Astrocyte of the cerebellum (primary cell): ENCODE measurements at regions not wholly inside any gene's neighbourhood (a gene's known extent, or its start where the extent isn't known, plus 50 kb on each side); places are given as distances from the start of the nearest gene placed in this dataset.

Experiments
- DNase-seq: peaks from one replicate; pipeline ENCODE4 v3.0.0-alpha.2; 2011; ENCODE audit warnings: low read depth
- H3K4me3 ChIP-seq: 2 replicates; pipeline ENCODE4 v1.5.1; 2011; ENCODE audit warnings: mild to moderate bottlenecking, low read depth, low read length, moderate library complexity
- in situ Hi-C: cut with HindIII; loops from 2 replicates; pipeline ENCODE4 v1.10.0; 2017; ENCODE audit warnings: low sequenced_read_pairs
- TF ChIP-seq, protein P1 (sequence below): IDR thresholded peaks from 2 replicates; pipeline ENCODE4 v1.5.1; 2012; ENCODE audit warnings: low read length, low read depth, moderate library complexity, mild to moderate bottlenecking; ENCODE audit errors: missing control alignments

DNA sequence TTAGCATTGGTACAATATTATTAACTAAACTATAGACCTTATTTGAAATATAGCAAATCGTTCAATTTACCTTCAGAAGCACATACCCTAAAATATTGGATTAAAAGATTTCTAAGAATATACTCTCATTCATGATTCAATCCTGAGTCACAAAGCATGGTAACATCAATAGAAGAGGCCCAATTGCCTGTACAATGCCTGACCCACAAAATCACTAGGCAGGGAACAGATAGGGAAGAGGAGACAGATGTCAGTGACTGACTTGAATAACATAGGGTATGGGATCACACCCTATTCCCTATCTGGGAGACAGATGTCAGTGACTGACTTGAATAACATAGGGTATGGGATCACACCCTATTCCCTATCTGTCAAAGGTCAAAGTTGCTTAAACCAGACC is 611.6 kb upstream of the VRK2 start:
- TF ChIP-seq, protein P1, sequence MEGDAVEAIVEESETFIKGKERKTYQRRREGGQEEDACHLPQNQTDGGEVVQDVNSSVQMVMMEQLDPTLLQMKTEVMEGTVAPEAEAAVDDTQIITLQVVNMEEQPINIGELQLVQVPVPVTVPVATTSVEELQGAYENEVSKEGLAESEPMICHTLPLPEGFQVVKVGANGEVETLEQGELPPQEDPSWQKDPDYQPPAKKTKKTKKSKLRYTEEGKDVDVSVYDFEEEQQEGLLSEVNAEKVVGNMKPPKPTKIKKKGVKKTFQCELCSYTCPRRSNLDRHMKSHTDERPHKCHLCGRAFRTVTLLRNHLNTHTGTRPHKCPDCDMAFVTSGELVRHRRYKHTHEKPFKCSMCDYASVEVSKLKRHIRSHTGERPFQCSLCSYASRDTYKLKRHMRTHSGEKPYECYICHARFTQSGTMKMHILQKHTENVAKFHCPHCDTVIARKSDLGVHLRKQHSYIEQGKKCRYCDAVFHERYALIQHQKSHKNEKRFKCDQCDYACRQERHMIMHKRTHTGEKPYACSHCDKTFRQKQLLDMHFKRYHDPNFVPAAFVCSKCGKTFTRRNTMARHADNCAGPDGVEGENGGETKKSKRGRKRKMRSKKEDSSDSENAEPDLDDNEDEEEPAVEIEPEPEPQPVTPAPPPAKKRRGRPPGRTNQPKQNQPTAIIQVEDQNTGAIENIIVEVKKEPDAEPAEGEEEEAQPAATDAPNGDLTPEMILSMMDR = no peak
- no peak for DNase-seq
- no peak overlapping the region for H3K4me3 ChIP-seq
- in situ Hi-C loops = no loop called here

DNA sequence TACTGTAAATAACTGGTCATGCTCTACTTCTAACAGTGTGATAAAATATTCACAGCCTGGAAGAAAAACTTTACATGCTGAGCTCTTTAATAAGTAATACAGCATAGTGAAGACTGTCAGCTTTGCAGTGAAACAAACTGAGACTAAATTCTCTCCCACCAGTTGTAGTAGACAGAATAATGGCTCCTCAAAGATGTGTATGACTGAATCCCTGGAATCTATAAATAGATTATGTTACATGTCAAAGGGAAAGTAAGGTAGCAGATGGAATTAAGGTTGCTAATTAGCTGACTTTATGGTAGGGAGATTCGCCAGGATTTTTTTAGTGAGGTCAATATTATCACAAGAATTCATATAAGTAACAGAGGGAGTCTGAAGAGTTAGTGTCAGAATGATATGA is 609.5 kb upstream of the VRK2 start:
- DNase-seq = no peak
- TF ChIP-seq, protein P1 = no peak
- in situ Hi-C loops = no loop called here
- H3K4me3 ChIP-seq = no peak overlapping the region

DNA sequence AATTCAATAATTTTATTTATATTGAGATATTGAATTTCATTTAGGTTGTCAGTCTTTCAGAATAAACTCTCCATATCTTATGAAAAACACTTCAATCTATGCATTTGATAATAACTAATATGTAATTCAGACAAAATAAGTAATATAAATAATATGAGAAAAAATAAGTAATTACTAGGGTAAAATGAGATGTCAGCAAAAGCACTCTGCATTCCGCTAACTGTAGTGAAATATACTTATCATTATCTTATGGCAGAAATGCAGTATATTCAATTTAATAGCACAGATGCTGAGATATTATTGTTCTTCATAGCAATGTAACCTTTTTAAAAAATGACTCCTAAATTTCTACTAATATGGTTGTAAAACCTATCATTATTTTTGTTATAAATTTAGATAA is 606.2 kb upstream of the VRK2 start:
- no peak for DNase-seq
- in situ Hi-C loops = no loop called here
- H3K4me3 ChIP-seq = no peak overlapping the region
- TF ChIP-seq, protein P1 = no peak

DNA sequence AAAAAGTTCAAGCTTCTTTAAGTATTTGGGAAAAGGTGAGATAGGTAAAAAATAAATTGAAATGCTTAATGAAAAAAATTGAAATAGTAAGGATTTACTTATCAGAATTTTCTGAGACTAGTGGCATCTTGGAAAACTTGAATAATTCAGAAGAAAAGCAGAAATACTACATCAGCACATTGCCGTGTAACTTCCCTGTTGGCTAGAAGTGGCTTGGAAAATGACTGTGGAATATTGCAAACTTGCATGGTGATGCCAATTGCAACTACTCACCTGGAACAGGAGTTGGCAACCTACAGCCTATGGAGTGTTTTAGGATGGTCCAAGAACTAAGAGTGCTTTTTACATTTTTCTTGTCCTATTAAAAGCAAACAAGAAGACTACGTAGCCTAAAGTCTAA is 603.5 kb upstream of the VRK2 start:
- in situ Hi-C loops = no loop called here
- TF ChIP-seq, protein P1 = no peak
- H3K4me3 ChIP-seq = no peak overlapping the region
- DNase-seq = no peak

DNA sequence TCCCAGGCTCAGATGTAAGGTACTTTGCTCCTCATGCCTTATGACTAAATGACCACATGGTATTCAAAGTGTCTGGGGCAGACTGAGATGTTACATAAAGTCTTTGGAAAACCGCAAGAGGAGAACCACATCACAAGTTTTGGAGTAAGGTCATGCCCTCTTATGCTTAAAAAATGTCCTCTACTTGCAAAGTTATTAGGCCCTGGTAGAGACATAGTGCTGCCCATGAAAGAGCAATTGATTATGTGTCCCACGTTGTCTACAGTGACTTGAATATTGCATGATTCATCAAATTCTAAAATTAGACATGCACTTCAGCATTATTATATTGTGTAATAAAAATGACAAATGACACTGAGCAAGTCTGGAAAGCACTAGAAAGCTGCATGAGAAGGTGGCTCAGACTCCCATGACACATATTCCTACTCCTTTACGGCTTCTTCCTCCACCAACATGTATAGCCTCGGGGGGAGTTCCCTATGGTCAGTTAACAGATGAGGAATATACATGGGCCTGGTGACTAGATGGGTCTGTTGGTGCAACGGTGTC is 602.6 kb upstream of the VRK2 start:
- in situ Hi-C loops = no loop called here
- TF ChIP-seq, protein P1 = no peak
- DNase-seq = peak; percentile 8
- H3K4me3 ChIP-seq = no peak overlapping the region

DNA sequence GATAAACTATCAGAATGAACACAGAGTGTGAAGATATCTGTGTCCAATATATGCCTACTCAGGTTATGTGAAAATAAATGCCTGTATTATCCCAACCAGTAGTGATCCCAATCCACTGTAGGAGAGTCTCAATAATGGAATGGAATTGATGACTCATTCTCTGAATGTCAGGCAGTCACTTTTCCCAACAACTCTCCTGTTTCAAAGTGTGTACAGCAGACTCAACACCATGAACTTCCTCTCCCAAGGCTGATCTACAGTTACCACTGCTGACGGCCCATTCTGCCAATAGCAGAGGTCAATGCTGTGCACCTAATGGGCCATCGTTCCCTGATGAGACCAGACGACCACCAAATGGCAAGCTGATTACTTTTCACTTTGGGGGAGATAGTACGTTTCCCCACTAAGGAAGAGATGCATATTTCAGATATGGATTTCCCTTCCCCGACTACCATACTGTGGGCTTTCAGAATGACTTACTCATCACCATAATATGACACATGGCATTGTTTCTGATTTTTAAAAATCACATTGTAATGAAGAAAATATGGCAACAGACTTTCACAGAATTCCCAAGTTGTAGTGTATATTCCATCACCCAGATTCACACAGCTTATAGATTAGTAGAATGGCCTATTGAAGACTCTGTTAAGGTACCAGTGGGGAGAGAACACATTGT is 601.7 kb upstream of the VRK2 start:
- TF ChIP-seq, protein P1 = no peak
- no peak for DNase-seq
- H3K4me3 ChIP-seq = no peak overlapping the region
- in situ Hi-C loops = no loop called here
